Spinal cord (tissue), 9 donors: ENCODE measurements at regions not wholly inside any gene's neighbourhood (a gene's known extent, or its start where the extent isn't known, plus 50 kb on each side); places are given as distances from the start of the nearest gene placed in this dataset.

Source experiments
- DNase-seq, 6 donors: peaks; one replicate each; pipeline versions ENCODE4 v3.0.0 to v3.0.0-alpha.2; 2013 to 2015; ENCODE audit warnings: low spot score in 6 of 6, low read depth in 4 of 6
- H3K27ac ChIP-seq: one replicate; pipeline ENCODE4 v1.5.1; 2013; ENCODE audit warnings: low read depth, low read length, control low read depth
- H3K27me3 ChIP-seq: one replicate; pipeline ENCODE4 v1.6.1; 2013; ENCODE audit warnings: low read length; ENCODE audit not compliant: control insufficient read depth, insufficient read depth
- H3K36me3 ChIP-seq: one replicate; pipeline ENCODE4 v1.6.1; 2013; ENCODE audit warnings: low read length; ENCODE audit not compliant: control insufficient read depth, insufficient read depth
- H3K4me1 ChIP-seq: one replicate; pipeline ENCODE4 v1.6.1; 2013; ENCODE audit warnings: low read length; ENCODE audit not compliant: control insufficient read depth, insufficient read depth
- H3K4me3 ChIP-seq: one replicate; pipeline ENCODE4 v1.5.1; 2013; ENCODE audit warnings: low read depth, low read length, control low read depth
- H3K9me3 ChIP-seq: one replicate; pipeline ENCODE4 v1.6.1; 2013; ENCODE audit warnings: low read length; ENCODE audit not compliant: control insufficient read depth, insufficient read depth
- WGBS: methylation state at CpG from one replicate; pipeline ENCODE4 v1.1.5; 2013; ENCODE audit warnings: missing lambda C conversion rate; ENCODE audit not compliant: insufficient coverage; 5-methylcytosine and 5-hydroxymethylcytosine counted together
- donor health status: healthy.

DNA sequence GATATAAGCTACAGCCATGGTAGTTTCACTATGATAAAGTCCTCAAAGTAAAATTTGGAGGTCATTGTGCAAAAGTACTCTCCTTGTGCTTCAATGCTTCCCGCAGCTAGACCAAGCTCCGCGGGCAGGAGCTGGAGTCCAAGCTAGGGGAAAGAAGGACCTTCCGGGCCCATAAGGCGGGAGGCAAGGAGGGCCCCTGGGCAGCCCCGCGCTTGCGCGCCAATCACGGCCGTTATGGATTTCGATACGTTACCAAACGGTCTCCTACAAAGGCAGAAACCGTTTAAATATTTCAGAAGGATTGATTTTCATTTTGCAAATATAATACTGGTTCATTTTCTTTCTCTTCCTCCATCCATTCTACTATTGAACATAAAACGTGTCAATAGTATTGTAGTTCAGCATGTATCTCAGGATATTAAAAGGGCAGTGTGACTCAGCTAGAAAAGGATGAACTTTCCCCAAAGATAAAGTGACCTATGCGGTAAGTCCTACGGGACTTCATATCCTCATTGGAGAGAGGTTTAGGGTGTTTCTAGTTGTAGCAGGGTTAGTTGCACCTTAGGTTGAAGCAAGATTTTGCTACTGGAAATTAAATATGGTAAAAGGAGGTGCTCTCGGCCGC lies 128.0 kb downstream of the KIF20B start:
- no peaks in the 10 kb centered on the region for H3K27me3 ChIP-seq
- WGBS, result 95% methylated on average over 7 of the region's 20 CpGs
- H3K4me1 ChIP-seq, result no peaks in the 10 kb centered on the region
- H3K36me3 ChIP-seq, result no peaks in the 10 kb centered on the region
- no peak for DNase-seq
- no peak overlapping the region for H3K4me3 ChIP-seq
- peaks cover 3% of the 10 kb centered on the region for H3K9me3 ChIP-seq
- H3K27ac ChIP-seq, result no peak overlapping the region

DNA sequence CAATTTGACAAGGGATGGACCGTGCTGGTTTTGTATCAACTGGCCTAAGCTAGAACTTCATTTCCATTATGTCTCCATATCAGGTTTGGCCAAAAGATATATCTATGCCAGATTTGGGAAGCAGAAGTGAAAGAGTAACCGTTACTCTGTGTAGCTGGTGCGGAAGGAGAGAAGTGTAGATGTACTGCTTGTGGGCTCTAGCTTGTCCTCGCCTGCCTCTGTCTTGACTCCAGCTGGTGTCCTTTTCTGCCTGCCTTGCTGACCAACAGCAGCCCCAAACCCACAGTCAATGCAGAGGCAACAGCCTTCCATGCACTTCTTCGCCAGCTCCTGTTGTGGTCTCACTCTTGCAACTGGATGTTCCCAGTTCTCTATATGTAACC lies 128.5 kb downstream of the KIF20B start:
- Histone ChIP-seq H3K27me3 (no peaks in the 10 kb centered on the region), H3K4me1 (no peaks in the 10 kb centered on the region), H3K27ac (no peak overlapping the region), H3K9me3 (peaks cover 3% of the 10 kb centered on the region), H3K36me3 (no peaks in the 10 kb centered on the region), H3K4me3 (no peak overlapping the region)
- 92% methylated on average over 4 of the region's 5 CpGs for WGBS
- DNase-seq, result no peak

DNA sequence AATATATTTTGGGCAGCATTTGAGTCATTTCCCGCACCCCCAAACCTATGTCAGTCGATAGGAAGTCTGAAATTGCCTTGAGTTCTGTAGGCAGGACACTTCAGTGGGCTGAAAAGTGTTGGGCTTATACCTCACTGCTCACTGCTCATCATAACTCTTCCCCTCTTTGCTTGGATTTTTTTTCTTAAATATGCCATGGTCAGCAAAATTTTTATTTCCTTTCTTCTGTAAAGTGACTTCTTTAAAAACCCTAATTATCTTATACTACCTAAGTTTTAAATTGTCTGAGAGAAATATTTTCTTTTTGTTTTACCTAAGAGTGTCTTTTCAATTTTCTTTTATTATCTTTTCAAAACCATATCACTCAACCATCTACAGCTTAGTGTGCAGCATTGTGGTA lies 129.2 kb downstream of the KIF20B start:
- no peaks in the 10 kb centered on the region for H3K36me3 ChIP-seq
- H3K4me1 ChIP-seq, result no peaks in the 10 kb centered on the region
- H3K4me3 ChIP-seq, result no peak overlapping the region
- H3K27me3 ChIP-seq, result no peaks in the 10 kb centered on the region
- H3K27ac ChIP-seq, result no peak overlapping the region
- peaks cover 3% of the 10 kb centered on the region for H3K9me3 ChIP-seq
- 100% methylated on average over 2 of the region's 2 CpGs for WGBS
- DNase-seq, result no peak

DNA sequence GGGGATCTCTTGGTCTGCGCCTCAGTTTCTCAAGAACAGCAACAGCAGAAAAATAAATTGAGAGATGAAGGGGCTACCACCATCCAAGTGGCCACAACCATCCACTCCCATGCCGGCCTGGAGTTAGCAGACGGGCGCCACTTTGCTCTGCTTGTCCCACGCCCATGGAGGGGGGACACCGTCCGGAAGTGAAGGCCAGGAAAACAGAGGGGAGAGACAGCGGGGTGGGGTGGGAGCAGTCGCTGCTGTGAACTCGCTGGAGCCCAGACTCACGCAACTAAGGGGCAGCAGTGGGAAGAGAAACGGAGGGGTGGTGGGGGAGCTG lies 135.4 kb downstream of the KIF20B start:
- peaks cover 20% of the 10 kb centered on the region for H3K4me1 ChIP-seq
- DNase-seq, result no peak
- WGBS, result 37% methylated on average over 10 of the region's 12 CpGs
- H3K36me3 ChIP-seq, result peaks cover 3% of the 10 kb centered on the region
- H3K27me3 ChIP-seq, result no peaks in the 10 kb centered on the region
- H3K27ac ChIP-seq, result no peak overlapping the region
- peak overlapping the region; percentile 64 for H3K4me3 ChIP-seq
- peaks cover 3% of the 10 kb centered on the region for H3K9me3 ChIP-seq

DNA sequence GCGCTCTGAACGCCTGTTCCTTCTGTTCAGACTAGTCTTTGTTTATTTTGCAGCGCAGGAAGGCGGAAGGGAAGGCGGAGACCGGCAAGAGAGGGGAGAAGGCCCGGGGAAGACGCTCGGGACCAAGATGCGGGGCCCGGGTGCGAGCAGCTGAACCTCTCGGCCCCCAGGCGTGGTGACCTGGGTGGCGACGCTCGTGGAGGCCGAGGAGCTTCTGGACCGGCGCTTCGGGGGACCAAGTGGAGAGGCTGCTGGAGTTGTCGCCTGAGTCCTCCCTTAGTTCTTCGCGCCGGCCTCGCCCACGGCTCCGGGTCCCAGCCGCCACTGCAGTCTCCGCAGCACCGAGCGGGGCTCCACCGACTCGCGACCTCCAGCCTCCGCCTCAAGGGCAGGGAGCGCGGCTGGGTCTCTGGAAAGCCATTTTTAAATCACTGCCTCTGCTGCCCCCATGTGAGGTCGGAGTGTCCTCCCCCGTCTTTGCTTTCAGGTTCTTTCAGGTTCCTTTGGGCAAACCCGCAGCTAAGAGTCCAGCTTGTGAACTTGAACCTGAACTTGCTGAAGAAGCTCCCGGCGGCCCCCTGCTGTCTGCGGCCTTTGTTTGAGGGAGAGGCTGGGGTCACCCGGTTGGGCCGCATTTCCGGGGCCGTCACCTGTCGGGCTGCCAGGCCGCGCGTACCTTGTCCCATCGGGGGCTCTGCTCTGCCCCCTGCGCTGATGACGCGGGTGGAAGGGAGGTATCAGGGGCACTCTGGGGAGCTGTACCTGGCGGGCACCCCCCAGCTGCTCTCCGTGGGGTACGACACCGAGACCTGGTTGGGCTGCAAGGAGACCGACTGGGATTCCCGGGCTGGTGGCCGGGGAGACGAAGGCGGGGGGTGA lies 136.0 kb downstream of the KIF20B start:
- Histone ChIP-seq H3K9me3 (peaks cover 3% of the 10 kb centered on the region), H3K27me3 (no peaks in the 10 kb centered on the region), H3K4me3 (peak overlapping the region; percentile 64), H3K27ac (peak overlapping the region; percentile 22), H3K4me1 (peaks cover 20% of the 10 kb centered on the region), H3K36me3 (peaks cover 3% of the 10 kb centered on the region)
- peak in 5 of 6 donors; percentile 21 to 78 (median 50) for DNase-seq
- 3% methylated on average over 65 of the region's 65 CpGs for WGBS

DNA sequence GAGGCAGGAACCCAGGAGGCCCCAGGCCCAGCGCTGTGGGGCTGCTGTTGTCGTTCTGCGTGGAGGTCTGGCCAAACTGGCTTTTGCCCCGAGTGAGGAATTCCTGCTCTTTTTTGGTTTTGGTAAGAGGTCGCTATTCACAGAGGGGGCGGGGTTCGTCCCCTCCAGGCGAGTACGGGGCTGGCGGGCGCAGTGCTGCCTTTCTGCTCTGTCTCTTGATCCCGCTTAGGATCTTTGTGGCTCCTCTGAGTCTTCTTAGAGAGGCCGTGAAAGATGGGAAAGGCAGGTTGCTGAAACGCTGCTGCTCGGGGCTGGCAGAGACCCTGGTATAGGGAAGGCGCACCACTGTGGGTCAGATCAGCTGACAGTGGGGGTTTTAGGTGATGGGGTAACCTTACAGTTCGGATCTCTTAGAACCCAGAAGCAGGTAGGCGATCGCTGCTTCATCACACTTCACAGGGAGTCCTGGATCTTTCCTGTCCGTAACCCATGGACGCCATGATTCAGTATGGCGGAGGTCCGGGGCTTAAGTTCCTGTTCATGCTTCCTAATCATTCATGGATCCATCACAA lies 136.7 kb downstream of the KIF20B start:
- Histone ChIP-seq H3K9me3 (peaks cover 2% of the 10 kb centered on the region), H3K36me3 (peaks cover 3% of the 10 kb centered on the region), H3K4me3 (peak overlapping the region; percentile 64), H3K4me1 (peaks cover 20% of the 10 kb centered on the region), H3K27ac (no peak overlapping the region), H3K27me3 (no peaks in the 10 kb centered on the region)
- peak in 4 of 6 donors; percentile 20 to 68 (median 40) for DNase-seq
- 21% methylated on average over 19 of the region's 23 CpGs for WGBS

DNA sequence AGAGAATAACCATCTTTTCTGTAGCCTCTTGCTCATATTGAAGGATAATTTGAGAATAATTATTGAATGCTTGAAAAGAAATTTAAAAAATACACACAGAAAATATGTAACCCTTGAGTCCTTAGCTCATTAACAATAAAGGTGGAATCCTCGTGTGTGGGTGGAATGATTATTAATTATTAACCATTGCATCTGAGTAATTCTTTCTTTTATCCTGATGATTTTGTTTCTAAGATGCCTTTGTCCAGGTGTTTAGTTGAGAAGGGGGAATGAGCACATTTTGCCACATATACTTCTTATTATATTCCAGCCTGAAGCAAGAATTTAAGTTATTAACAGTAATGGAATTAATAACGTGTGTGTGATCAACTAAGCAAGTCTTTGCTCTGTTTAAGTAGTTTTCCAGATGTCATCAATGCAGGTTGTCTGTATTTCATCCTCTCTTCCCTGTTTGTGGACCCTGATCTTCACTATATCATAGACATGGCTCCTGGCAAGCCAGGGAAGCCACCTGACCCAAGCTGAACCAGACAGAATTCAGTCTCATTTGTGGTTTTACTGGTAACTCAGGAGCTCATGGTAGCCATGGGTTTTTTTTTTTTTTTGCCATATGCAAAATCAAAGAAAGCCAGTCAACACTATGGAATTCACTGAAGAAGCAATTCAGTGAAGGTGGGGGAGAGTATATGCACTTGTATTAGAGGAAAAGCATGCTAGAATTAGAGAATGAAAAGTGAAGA lies 144.3 kb downstream of the KIF20B start:
- H3K27me3 ChIP-seq, result no peaks in the 10 kb centered on the region
- DNase-seq, result no peak
- no peaks in the 10 kb centered on the region for H3K9me3 ChIP-seq
- no peaks in the 10 kb centered on the region for H3K36me3 ChIP-seq
- no peak overlapping the region for H3K27ac ChIP-seq
- H3K4me3 ChIP-seq, result no peak overlapping the region
- no peaks in the 10 kb centered on the region for H3K4me1 ChIP-seq
- WGBS, result no CpG with 5 or more reads among the region's 2 CpGs

DNA sequence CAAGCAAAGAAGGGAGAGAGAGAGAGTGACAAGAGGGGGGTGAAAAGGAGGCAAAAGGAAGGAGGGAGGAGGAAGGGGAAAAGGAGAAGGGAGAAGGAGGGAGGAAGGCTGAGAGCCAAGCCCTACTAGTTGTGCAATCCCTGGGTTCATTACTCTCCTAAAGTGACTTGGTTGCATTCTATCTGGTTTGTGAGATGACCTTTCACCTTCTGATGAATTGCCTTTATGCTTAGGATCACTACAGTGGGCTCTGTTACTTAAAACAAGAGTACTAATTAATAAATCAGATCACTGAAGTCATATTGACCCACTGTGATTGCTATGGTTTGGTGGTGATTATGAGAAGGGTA lies 144.9 kb downstream of the KIF20B start:
- Histone ChIP-seq H3K9me3 (no peaks in the 10 kb centered on the region), H3K4me3 (no peak overlapping the region), H3K36me3 (no peaks in the 10 kb centered on the region), H3K4me1 (no peaks in the 10 kb centered on the region), H3K27ac (no peak overlapping the region), H3K27me3 (no peaks in the 10 kb centered on the region)
- DNase-seq, result no peak

DNA sequence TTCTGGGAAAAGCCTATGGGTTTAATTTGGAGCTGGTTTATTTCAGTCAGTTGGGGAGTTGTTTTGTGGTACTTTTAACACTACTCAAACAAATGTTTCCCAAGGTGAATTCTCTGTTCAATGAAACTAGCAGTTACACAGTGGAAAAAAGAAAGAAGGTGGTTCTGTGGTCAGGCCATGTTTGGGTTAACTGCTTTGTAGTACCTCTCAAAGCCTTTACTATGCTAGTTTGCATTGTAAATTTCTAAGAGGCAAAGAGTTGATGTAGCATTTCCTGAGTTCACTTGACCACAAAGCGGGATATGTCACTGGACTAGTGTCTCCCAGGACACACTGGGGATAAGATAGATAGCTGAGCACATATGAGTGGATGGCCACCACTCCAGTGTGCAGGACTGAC lies 145.4 kb downstream of the KIF20B start:
- WGBS, result 88% methylated on average over 1 of the region's 1 CpG
- Histone ChIP-seq H3K4me1 (no peaks in the 10 kb centered on the region), H3K36me3 (no peaks in the 10 kb centered on the region), H3K9me3 (no peaks in the 10 kb centered on the region), H3K27ac (no peak overlapping the region), H3K27me3 (no peaks in the 10 kb centered on the region), H3K4me3 (no peak overlapping the region)
- no peak for DNase-seq
